Stimulated activated CD8-positive, alpha-beta memory T cell treated with anti-CD3 and anti-CD28 coated beads, Interleukin-12 subunit alpha, Interleukin-12 subunit beta, amount 100 ng/mL, for 24 hours (primary cell): ENCODE measurements at regions not wholly inside any gene's neighbourhood (a gene's known extent, or its start where the extent isn't known, plus 50 kb on each side); places are given as distances from the start of the nearest gene placed in this dataset.

ENCODE experiments used
- DNase-seq: peaks from one replicate; pipeline ENCODE4 v3.0.0-alpha.2; 2020; ENCODE audit errors: extremely low read depth

DNA sequence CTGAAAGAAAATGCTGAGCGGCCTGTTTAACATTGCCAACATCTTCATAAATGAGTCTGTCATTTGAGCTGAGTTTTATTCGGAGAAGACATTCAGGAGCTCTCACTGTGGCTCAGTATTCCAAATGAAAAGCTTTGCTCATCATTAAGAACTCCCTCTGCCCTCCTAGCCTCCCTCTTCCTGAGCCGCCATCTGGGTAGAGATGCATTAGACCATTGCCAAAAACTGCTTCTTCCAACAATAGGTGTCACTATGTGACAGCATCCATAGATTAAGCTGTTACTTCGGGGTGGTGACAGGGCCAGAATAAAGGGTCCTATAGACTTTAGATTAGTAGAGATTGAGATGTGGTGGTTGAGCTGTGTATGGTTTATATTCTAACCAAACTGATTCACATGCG, 501.4 kb upstream of the NR2F2 start:
- no peak for DNase-seq

DNA sequence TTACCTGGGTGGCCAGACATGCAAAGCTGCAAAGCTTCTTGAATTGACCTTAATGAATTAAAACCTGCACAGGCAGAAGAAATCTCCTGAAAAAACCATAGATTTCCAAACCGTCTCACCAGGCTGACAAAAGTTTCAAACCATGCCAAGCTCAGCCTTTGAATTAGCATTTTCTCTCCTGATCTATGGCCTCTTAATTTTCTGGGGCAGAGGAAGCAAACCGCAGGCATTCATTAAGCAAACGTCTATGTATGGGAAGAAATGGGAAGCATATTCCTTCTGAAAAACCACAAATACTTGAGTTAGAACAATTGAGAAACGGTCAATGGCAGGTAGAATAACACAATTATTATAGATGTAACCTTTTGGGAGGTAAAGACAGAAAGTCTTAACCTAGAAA, 500.2 kb upstream of the NR2F2 start:
- DNase-seq = no peak

- no peak for DNase-seq
Measured at GRCh38 chr15:95832668-95833067, 497.8 kb upstream of the NR2F2 start.

- no peak for DNase-seq
Measured at GRCh38 chr15:95834028-95834804, 496.3 kb upstream of the NR2F2 start.

DNA sequence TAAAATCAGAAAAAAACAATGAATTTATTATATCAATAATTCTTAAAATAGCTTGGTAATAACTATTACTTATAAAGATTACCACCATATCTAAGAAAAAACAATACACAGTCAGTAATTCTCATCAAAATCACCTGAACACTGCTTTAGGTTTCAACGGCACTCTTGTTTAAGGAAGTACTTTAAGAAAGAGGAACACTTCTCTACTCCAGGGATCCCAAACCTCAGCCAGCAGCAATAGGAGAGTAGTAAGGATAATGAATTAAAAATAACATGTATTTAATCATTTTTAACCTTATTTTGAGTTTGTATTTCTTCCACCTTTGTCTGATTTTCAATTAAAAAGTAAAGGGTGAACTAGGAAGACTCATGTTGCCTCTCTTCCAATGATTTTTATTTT, 494.0 kb upstream of the NR2F2 start:
- DNase-seq = no peak

GRCh38 chr15:95837341-95838004, 493.0 kb upstream of the NR2F2 start:
- no peak for DNase-seq

- DNase-seq = no peak
Measured at GRCh38 chr15:95839367-95839782, 491.1 kb upstream of the NR2F2 start.

DNA sequence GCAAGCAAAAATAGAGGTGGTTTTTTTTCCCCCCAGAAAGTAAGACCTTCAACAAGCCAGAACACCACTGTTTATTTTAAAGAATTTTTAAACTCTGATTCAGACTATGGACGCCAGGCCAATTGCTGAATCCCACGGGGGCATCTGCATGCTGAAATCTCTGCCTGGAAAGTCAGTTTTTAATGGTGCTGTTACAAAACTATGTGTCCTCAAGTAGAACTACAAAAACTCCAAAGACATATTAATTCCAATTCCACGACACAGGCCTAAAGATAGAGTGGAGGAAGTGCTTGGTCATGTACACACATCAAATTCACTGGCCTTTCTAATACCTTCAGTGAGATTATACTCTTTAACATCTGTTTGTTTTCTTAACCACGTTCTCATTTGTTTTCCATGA, 490.5 kb upstream of the NR2F2 start:
- DNase-seq = no peak

DNA sequence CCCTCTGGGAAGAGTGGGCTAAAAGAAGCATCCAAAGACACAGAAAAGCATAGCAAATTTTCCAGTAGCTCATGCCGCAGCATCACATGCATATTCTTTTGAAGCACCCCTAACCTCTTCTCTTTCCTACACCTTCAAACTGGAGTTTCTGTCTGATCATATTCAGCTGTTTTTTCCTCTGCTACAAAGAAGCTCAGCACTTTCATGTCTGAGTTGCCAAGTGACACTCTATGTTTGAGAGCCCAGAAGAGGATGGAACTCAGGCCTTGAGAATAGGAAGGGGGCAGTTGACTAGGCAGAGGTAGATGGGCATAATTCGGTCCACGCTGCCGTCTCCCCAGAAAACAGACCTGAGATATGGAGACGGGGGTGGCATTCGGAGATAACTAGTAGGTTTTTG, 489.6 kb upstream of the NR2F2 start:
- DNase-seq = no peak

GRCh38 chr15:95842576-95842975, 487.9 kb upstream of the NR2F2 start:
- no peak for DNase-seq

DNA sequence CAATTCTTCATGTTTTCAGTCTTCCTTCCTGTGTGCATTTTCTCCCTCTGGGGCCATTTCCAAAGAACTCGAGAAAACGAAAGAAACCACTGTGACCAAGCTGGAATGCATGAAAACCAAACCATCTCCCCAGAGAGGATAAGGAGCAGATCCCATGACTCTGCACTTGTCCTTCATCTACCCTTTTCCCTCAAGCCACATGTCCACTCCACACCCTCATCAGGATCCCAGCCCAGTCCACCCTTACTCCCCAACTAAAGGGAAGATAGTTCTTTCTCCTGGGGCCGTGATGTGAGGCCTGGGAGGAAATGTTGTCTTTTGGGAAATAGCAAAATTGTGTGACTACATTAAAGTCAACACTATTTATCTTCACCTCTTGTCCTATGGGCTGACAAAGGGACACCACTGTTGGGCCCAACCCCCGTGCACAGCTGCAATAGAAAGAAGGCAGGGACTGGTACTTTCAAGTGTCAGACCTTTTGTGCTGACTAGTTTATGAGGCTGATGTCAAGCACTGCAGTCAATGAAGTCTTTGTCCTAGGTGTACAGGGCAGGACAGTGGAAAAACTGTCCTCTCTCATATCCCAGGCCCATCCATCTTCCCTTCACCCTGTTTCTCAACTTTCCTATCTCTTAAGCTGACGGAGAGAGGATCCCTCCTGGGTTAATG, 487.1 kb upstream of the NR2F2 start:
- no peak for DNase-seq

DNA sequence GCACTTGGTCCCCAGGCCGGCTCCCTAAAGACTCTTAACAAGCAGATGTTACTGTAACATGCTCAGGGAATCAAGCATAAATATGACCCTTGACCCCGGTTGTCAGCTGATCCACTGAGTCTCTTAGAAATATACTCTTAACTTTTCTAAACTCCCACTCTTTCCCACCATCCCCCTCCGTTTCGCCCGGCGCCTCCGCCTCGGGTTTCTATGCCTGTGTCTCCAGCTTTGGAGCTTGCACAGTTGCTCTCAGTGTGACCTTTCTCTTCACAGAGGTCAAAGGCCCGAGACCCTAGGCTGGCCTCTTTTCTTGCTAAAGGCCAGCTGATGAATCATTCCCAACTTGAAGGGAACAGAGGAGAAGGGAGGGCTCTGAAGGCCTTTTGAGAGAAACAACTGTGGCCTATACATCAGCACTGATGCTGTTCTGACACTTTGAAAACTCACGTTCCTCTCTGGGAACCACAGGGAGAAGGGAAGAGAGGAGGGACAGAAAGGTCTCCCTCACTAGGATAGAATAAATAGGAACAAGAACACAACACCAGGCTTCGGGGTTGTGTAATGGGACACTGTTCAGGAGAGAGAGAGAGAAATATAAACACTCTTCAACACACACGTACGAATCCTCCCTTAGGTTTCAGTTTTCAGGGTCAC, 484.5 kb upstream of the NR2F2 start:
- no peak for DNase-seq

DNA sequence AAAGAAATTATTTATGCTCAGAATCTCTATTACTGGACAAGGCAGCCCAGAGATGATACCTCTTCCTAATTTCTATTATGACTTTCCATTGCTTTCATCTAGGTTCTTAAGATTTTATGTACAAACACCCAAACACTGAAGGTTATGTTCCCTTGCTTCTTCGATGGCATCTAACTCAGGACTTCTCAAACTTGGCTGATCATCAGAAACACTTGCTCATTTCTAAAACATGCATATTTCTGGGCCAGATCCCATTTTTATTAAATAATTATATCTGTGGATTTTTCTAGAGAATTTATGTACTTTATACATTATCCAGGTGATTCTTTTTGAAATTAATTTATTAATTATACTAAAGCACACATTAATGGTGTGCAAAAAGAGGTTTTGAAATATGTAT, 482.4 kb upstream of the NR2F2 start:
- no peak for DNase-seq

DNA sequence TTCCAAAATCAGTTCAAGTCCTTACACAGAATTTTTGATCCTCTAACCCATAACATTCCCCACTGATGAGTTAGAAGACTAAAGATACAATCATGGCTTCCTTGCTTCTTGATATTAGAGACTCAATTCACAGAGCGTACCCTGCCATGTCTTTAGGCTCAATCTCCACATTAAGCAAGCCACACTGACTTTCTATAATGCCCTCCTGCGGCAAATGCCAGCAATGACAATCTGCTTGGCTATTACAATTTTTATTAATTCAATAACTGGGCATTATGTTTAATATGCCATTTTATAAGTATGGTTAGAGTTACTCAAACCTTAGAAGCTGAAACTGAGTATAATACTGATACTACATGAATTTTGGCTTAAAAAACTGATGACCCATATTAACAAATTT, 479.7 kb upstream of the NR2F2 start:
- DNase-seq = no peak

GRCh38 chr15:95853350-95853749, 477.1 kb upstream of the NR2F2 start:
- no peak for DNase-seq

DNA sequence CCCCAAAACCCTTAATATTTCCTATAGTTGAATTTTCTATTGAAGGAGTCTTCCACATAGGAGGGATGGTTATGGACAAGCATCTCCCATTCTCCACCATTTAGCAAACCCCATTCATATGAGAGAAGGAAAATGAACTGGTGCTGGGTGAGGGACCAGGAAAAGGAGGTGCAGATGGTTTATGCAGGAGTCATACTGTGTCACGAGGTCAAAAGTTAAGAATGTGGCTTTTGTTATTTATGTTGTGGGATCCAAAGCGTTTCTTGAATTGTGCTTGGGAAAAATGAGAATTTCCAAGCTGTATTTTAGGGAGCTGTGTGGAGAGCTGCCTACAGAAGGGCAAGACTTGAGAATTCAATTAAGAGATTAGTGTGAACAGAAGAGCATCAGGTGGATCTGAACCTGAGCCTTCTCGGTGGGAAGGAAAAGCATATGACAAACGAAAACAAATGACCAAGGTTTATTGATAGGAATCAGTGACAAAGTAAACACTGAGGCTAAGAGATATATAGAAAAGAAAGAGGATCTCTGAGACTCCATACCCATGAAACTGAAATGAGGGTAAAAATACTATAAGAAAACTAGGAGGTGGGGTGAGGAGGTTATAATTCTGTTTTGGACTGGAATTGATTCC, 473.3 kb upstream of the NR2F2 start:
- no peak for DNase-seq

GRCh38 chr15:95857758-95858157, 472.7 kb upstream of the NR2F2 start:
- no peak for DNase-seq

GRCh38 chr15:95860406-95860805, 470.1 kb upstream of the NR2F2 start:
- DNase-seq = no peak

DNA sequence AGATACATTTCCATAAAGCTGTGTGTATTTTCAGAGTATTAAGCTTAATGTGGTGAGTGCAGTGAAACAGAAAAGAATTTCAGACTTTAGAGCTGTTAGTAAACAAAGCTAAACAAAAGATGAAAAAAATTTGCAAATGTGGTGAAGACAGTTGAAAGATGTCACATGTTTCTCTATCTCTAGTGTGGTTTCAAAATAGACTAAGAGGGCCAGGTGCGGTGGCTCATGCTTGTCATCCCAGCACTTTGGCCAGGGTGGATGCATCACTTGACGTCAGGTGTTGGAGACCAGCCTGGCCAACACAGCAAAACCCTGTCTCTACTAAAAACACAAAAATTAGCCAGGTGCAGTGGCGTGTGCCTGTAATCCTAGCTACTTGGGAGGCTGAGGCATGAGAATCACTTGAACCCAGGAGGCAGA, 466.0 kb upstream of the NR2F2 start:
- DNase-seq = no peak

DNA sequence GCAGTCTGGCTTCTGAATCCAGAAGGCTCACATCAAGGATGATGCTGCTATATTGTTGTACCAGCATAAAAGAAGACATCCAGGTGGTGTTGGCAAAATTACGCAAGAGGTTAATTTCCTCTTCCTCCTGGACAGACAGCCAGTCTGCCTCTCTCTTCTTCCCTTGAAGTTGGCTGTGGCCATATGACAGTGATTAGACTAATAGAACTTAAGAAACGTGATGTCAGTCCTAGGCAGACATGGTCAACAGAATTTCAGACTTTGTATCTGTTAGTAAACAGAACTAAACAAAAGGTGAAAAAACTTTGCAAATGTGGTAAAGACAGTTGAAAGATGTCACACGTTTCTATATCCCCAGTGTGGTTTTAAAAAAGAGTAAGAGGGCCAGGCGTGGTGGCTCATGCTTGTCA, 465.2 kb upstream of the NR2F2 start:
- no peak for DNase-seq

- no peak for DNase-seq
Measured at GRCh38 chr15:95866711-95867440, 463.6 kb upstream of the NR2F2 start.
